ENCODE measurements at regions not wholly inside any gene's neighbourhood (a gene's known extent, or its start where the extent isn't known, plus 50 kb on each side); places are given as distances from the start of the nearest gene placed in this dataset.

- Histone ChIP-seq H3K4me3 (ENCODE audit: low read length) (no peak overlapping the region), H3K27me3 (ENCODE audit: low read length) (no peaks in the 10 kb centered on the region), H3K9me3 (ENCODE audit: low read length) (no peaks in the 10 kb centered on the region; the same call in 1 of the 2 replicates), H3K27ac (ENCODE audit: low read length) (no peak overlapping the region), H3K4me2 (ENCODE audit: low read length) (no peak overlapping the region), H3K9me2 (replicated peaks; ENCODE audit: low read length) (no peaks in the 10 kb centered on the region), H3K4me1 (ENCODE audit: insufficient read depth, low read length) (no peaks in the 10 kb centered on the region), H4K20me1 (ENCODE audit: low read length) (no peaks in the 10 kb centered on the region), H3F3A (ENCODE audit: low read length, unreplicated experiment) (no peaks in the 10 kb centered on the region), H2AFZ (ENCODE audit: low read length) (no peak overlapping the region), H3K36me3 (ENCODE audit: low read depth, low read length) (no peaks in the 10 kb centered on the region), H3K79me2 (ENCODE audit: low read length) (no peaks in the 10 kb centered on the region), H3K9ac (ENCODE audit: low read length) (no peak overlapping the region)
- intact Hi-C loops (cut with micrococcal nuclease): no loop called here
- no TSS peak for BruUV-seq (replicated peaks)
- ChIA-PET POLR2A (ENCODE audit: unreplicated experiment) (no interaction called here), CTCF (no interaction called here)
- TF ChIP-seq EZH2phosphoT487 (IDR thresholded peaks at IDR 0.05; ENCODE audit: borderline replicate concordance, low read length) (no peak), EZH2 (IDR thresholded peaks at IDR 0.05; ENCODE audit: low read length, unreplicated experiment) (no peak), CTCF (conservative IDR thresholded peaks at IDR 0.05; ENCODE audit: low read depth, low read length) (no peak)
- no peak for DNase-seq
- no peak for ATAC-seq
Observed at GRCh38 chr10:29403208-29403607, 114.3 kb downstream of the LYZL1 start.

- BruUV-seq (replicated peaks): no TSS peak
- Histone ChIP-seq H3K9me3 (ENCODE audit: low read length) (no peaks in the 10 kb centered on the region; the same call in 1 of the 2 replicates), H3K4me2 (ENCODE audit: low read length) (no peak overlapping the region), H4K20me1 (ENCODE audit: low read length) (0 out of 2 replicates have a peak, but pooled peaks cover 5% of the 10 kb centered on the region), H3K36me3 (ENCODE audit: low read depth, low read length) (no peaks in the 10 kb centered on the region; the same call in 1 of the 2 replicates), H3K27me3 (ENCODE audit: low read length) (no peaks in the 10 kb centered on the region), H2AFZ (ENCODE audit: low read length) (no peak overlapping the region), H3K4me3 (ENCODE audit: low read length) (no peak overlapping the region), H3K9me2 (replicated peaks; ENCODE audit: low read length) (no peaks in the 10 kb centered on the region), H3K9ac (ENCODE audit: low read length) (no peak overlapping the region), H3K27ac (ENCODE audit: low read length) (no peak overlapping the region), H3K79me2 (ENCODE audit: low read length) (peaks cover 34% of the 10 kb centered on the region), H3K4me1 (ENCODE audit: insufficient read depth, low read length) (0 out of 2 replicates have a peak, but pooled peaks cover 5% of the 10 kb centered on the region), H3F3A (ENCODE audit: low read length, unreplicated experiment) (no peaks in the 10 kb centered on the region)
- intact Hi-C loops (cut with micrococcal nuclease): no loop called here
- ChIA-PET POLR2A (ENCODE audit: unreplicated experiment) (no interaction called here), CTCF (no interaction called here)
- no peak for DNase-seq
- TF ChIP-seq EZH2phosphoT487 (IDR thresholded peaks at IDR 0.05; ENCODE audit: borderline replicate concordance, low read length) (no peak), CTCF (conservative IDR thresholded peaks at IDR 0.05; ENCODE audit: low read depth, low read length) (no peak), EZH2 (IDR thresholded peaks at IDR 0.05; ENCODE audit: low read length, unreplicated experiment) (no peak)
- no peak for ATAC-seq
Observed at GRCh38 chr10:29407280-29407858, 118.5 kb downstream of the LYZL1 start.
